Jurkat, Clone E6-1 (cell line): ENCODE measurements at regions not wholly inside any gene's neighbourhood (a gene's known extent, or its start where the extent isn't known, plus 50 kb on each side); places are given as distances from the start of the nearest gene placed in this dataset.

Experiments
- DNase-seq: peaks from one replicate; pipeline ENCODE4 v3.0.0-alpha.2; 2011; ENCODE audit warnings: low read depth, low spot score
- H3K4me3 ChIP-seq: 2 replicates; pipeline ENCODE4 v1.5.1; 2011; ENCODE audit warnings: mild to moderate bottlenecking, low read length, control low read depth, moderate library complexity

GRCh38 chr13:40494946-40495620 is 171.4 kb downstream of the FOXO1 start:
- H3K4me3 ChIP-seq, result no peak overlapping the region
- DNase-seq, result no peak

GRCh38 chr13:40495621-40496001 is 170.8 kb downstream of the FOXO1 start:
- no peak overlapping the region for H3K4me3 ChIP-seq
- no peak for DNase-seq

GRCh38 chr13:40496035-40496810 is 170.2 kb downstream of the FOXO1 start:
- no peak for DNase-seq
- no peak overlapping the region for H3K4me3 ChIP-seq

GRCh38 chr13:40498461-40498860 is 168.0 kb downstream of the FOXO1 start:
- no peak overlapping the region for H3K4me3 ChIP-seq
- no peak for DNase-seq

- DNase-seq, result no peak
These were observed 164.2 kb downstream of the FOXO1 start for GRCh38 chr13:40502236-40502635.

GRCh38 chr13:40503011-40503410 is 163.4 kb downstream of the FOXO1 start:
- DNase-seq, result no peak
- H3K4me3 ChIP-seq, result no peak overlapping the region

More at GRCh38 chr13:40502236-40502635, 164.2 kb downstream of the FOXO1 start:
- H3K4me3 ChIP-seq, result no peak overlapping the region

- DNase-seq, result no peak
- H3K4me3 ChIP-seq, result no peak overlapping the region
These were observed 162.4 kb downstream of the FOXO1 start for GRCh38 chr13:40503966-40504591.

- no peak for DNase-seq
- no peak overlapping the region for H3K4me3 ChIP-seq
These were observed 161.8 kb downstream of the FOXO1 start for GRCh38 chr13:40504641-40505040.

- DNase-seq, result no peak
- no peak overlapping the region for H3K4me3 ChIP-seq
These were observed 161.2 kb downstream of the FOXO1 start for GRCh38 chr13:40505196-40505595.
